Fibroblast of peridontal ligament (primary cell): ENCODE measurements at regions not wholly inside any gene's neighbourhood (a gene's known extent, or its start where the extent isn't known, plus 50 kb on each side); places are given as distances from the start of the nearest gene placed in this dataset.
"Not testable (repeated sequence)": the region's sequence is repeated elsewhere in the genome, so short reads cannot be mapped to it uniquely, and the experiment has no call there.

Source experiments
- DNase-seq: peaks from one replicate; pipeline ENCODE4 v3.0.0-alpha.2; 2010; ENCODE audit errors: extremely low read depth

DNA sequence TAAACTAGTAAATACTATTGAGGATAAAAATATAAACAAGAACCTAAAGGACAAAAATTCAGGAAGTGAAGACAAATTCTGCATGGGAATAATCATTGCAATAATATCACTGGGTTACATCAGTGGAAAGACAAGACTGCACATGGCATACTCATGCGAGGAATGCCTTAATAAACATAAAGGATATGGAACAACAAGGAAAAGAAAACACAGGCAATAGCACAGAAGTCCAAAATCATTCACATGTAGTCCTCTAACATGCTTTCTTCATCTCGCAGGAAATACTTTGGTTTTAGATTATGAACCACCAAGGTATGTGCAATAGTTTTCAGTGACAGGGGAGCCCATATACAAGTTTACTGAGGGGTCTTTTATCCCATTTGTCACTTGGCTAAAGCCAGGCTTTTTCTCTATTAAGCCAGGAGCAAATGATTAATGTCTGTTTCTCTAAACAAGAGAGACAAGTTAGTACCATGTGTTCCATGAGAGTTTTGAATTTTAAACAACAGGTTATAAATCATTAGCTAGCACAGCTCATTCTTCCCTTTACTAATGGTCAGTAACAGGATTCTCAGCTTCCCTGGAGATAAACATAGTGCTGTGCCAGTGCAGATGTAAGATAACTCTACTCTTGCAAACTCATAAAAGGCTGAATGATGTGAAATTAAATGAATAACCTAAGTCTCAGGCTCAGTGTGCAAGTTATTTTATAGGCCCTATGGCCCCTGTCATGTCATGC is 353.6 kb upstream of the FSIP2 start:
- no peak for DNase-seq

DNA sequence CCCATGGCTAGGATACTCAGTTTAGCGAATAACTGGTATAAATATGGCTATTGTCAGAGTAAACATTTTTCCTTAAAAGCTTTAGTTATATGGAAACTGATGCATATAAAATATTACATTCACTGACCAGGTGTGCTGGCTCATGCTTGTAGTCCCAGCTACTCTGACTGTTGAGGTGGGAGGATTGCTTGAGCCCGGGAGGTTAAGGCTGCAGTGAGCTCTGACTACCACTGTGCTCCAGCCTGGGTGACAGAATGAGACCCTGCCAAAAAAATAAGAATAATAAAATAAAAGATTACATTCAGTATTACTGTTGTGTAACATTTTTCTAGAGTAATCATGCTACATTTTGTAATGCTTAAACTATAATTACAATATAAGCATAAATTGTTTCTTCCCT is 350.4 kb upstream of the FSIP2 start:
- no peak for DNase-seq

DNA sequence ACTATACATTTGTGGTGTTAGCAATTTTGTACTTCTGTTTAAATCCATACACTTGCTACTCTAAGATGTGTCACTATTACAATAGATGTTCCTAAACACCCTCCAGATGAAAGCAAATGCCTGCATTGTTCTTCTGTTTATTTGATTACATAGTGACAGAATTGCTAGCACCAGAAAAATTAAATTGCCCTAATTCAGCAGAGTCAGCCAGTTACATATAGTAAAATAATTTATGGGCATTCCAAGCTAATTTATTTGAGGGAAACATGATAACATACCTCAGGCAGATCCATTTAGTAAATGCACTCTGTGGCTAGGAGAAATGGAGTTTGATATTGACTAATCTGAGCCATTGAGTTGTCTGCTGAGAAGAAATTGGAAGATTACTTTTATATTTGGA is 347.1 kb upstream of the FSIP2 start:
- no peak for DNase-seq

DNA sequence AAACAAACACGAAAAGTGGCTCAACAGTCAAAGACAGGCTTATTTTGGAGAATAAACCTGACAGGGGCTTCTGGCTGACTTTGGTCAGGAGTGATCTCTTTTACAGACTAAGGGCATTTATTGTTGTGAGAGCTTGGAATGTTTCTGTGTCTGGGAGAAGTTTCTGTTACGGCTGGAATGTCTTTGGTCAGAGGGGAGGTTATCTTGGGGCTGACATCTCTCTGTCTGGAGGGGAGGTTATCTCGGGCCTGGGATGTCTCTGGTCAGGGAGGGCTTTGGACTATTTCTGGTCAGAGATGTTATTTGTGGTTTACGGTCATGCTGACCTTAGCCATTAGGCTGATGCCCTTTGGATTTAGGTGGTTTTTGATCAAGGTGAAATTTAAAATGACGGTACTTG is 345.5 kb upstream of the FSIP2 start:
- DNase-seq = no peak

DNA sequence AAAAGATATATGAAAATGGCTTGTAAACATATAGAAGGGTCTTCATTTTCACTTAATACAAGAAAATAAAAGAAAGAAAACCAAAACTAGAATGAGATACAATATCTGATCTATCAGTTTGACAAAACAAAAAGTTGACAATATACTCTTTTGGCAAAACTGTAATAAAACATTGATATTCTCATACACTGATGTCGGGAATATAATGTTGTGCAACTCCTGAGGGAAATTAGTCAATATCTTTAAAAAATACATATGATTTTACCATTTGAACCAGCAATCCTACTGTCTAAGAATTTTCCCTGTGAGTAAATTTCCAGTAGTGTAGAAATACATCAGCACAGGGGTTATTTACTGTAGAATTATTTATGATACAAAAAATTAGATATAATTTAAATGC is 336.1 kb upstream of the FSIP2 start:
- no peak for DNase-seq

DNA sequence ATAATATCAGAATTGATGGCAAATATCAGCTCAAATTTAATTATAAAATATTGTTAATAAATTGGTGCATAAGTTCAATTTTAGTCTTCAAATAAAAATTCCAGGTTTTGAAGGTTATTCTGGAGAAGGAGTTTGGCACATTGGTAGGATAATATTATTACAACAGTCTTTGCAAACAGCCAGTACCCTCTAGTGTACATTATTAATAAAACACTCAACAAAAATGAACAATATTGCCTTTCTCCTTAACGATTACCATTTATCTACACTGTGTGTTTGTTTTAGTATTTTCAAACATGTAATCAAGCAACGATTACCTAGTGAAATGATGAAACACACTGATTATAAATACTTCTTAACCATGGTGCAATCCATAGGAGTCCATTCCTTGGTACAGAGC is 334.0 kb upstream of the FSIP2 start:
- DNase-seq = no peak

DNA sequence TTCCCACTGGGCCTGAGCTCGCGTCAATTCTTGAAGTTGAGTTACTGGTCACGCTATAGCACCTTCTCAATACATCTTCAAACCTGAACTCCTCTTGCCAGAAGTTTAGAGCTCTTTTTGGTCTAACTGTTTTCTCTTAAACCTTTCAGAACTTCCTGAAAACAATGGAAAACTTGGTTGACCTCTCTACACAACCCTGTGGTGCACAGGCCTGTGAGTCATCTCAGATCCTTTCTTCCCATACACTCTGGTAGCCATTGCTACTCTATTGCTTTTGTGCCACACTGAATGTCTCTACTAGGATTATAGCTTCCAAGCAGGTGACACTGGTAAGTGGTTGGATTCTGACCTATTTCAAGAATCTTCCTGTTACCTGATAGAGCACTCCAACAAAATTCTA is 321.5 kb upstream of the FSIP2 start:
- DNase-seq = no peak

DNA sequence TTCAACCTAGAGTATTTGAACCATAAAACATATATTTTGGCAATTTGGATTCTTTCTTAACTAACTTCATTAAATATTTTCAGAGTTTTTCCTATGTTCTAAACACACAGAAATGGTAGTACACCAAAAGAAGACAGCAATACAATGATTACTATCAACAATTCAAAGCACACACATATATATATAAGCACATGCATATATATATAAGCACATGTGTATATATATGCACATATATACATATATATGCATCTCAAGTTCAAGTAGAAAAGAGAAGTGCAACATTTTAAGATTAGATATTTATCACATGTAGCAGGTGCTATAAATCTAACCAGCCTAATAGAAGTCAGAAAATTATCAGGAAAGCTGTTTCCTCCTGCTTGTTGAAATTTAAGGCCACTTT is 320.9 kb upstream of the FSIP2 start:
- no peak for DNase-seq

DNA sequence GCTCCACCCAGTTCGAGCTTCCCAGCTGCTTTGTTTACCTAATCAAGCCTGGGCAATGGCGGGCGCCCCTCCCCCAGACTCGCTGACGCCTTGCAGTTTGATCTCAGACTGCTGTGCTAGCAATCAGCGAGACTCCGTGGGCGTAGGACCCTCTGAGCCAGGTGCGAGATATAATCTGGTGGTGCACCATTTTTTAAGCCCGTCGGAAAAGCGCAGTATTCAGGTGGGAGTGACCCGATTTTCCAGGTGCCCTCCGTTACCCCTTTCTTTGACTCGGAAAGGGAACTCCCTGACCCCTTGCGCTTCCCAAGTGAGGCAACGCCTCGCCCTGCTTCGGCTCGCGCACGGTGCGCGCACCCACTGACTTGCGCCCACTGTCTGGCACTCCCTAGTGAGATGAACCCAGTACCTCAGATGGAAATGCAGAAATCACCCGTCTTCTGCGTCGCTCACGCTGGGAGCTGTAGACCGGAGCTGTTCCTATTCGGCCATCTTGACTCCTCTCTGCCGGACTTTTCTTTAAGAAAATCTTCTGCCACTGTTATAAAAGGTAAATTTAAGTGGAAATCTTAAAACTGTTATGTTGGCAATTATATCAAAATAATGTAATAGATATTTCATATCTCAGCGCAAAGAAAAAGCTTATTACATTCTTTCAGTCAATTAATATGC is 313.5 kb upstream of the FSIP2 start:
- DNase-seq = not testable (repeated sequence)

DNA sequence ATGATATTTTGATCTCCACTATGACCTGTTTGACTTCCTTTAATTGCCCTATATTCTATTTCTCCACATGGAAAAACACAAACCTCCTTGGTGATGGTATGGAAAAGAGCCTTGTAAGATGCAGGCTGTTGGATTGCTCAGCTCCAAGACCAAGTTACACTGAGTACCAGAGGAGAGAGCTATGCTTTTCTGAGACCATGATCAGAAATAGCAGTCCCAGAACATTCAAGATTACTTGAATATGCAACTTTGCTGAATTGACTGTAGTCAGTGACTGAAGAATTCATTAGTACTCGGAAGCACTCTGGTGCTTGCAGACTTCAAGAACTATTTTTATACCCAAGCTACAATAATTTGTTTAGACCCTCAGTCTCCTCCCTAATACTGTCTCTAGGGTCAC is 310.6 kb upstream of the FSIP2 start:
- DNase-seq = no peak

DNA sequence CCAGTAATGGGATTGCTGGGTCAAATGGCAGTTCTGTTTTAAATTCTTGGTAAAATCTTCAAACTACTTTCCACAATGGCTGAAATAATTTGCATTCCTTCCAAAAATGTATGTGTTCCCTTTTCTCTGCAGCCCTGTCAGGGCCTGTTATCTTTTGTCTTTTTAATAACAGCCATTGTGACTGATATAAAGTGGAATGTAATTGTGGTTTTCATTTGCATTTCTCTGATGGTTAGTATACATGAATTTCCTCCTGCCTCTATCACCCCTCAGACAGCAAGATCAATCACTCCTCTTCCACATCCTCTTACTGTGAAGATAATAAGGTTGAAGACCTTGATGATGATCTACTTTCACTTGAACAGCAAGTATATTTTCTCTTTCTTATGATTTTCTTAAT is 304.8 kb upstream of the FSIP2 start:
- DNase-seq = no peak

DNA sequence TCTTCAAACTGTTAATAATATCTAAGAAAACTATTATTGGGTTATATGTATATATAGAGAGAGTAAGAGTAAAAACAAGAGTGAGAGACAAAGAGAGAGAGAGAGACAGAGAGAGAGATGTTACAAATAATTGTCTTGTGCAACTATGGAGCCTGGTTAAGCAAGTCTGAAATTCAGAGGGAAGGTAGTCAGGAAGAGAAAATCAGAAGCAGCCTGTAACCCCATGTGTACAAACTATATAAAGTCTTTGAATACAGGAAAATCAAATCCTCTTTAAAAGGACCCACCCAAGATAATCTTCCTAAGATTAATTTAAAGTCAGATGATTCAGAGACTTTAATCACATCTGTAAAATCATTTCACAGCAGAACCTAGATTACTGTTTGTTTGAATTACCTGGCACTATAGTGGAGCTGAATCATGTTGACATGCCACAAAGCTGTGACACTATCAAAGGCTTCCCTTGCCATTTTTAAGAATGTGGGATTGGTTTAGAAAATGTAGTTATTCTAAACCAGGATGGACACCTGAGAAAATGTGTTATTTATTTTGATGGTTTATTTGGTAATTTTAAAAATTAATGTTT is 301.7 kb upstream of the FSIP2 start:
- no peak for DNase-seq

DNA sequence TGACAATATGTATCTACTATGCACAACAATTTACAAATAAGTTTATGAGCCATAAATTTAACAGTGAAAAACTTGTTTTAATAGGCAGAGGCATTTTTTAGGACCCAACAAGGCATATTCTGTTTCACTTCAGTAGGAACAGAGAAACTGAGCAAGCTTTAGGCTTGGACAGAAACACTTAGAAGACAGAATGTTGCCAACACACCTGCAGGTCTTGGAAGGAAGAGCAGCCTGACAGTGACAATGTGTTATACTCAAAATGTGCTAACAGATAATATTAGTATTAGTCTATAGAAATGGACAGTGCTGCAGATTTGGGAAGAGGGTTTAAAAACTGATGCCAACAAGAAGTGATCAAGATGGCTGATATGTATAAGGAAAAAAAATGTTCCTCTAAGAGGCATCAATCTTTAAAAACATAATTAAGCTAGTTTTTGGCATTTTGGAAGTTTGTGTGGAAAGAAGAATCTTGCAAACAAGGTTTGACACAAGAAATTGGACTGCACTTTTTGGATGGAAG is 297.1 kb upstream of the FSIP2 start:
- no peak for DNase-seq

DNA sequence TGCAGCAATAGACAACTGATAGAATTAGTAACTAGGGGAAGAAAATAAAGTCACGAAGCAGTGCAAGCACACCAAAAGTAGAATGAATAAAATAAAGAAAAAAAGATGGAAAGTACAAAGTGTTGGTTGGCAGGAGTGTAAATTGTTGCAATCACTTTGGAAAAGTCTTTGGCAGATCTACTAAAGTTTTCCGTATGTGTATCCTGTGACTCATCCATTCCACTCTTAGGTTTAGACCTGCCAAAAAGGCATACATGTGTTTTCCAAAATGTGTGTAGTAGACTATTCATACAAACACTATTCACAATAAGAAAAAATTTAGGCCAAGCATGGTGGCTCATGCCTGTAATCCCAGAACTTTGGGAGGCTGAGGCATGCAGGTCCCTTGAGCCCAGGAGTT is 282.1 kb upstream of the FSIP2 start:
- DNase-seq = peak; percentile 0

DNA sequence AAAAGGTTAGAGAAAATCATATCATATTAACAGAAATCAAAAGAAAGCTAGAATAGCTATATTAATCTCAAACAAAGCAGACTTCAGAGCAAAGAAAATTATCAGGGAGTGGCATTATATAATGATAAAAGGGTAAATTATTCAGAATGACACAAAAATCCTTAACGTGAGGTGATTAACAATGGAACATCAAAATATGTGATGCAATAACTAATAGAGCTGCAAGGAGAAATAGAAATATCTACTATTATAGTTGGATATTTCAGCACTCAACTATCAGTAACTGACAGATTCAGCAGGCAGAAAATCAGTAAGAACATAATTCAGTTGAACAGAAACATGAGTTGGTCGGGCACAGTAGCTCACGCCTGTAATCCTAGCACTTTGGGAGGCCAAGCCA is 275.1 kb upstream of the FSIP2 start:
- no peak for DNase-seq

DNA sequence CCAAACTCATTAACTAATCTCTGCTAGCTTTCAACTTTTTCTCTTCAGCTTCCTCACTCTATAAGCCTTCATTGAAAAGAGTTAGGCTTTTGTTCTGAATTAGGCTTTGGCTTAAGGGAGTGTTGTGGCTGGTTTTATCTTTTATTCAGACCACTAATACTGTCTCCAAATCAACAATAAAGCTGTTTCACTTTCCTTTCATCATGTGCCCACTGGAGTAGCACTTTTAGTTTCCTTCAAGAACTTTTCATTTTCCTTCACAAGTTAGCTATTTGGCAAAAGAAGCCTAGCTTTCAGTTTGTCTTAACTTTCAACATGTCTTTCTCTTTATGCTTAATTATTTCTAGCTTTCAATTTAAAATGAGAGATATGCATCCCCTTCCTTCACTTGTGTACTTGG is 271.7 kb upstream of the FSIP2 start:
- no peak for DNase-seq

DNA sequence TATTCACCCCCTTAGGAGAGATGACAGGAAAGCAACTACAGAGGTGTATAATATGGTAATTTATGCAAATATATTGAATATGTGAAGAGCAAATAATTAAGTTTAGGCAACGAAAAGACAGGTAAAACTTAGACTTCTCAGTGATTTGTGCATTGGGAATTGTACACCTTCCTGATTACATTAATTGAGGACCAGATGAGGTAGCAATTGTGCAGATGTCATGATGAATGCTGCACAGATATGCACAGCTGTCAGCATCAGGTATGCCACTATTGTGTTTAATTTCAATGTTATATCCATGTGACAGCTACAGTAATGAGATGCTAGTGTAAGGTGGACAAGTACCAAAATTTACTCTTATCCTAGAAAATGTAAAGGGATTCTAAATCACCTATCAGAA is 267.2 kb upstream of the FSIP2 start:
- no peak for DNase-seq

DNA sequence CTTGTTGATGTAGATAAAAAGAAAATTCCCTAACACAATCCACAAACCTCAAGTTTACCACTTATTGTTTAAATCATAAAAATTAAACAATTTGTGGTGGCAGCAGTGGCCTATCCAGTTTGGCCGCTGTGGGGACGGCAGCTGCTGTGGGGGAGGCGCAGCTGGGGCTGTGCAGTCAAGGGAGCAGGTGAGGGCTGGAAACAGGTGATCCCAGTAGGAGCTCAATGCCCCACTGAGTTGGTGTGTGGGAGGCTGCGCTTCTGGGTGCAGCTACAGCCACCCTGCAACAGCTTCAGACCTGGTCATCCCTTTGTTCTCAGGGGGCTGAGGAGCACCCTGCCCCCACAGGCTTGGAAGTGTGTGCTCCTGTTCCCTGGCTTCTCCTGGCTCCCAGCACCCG is 266.0 kb upstream of the FSIP2 start:
- no peak for DNase-seq

DNA sequence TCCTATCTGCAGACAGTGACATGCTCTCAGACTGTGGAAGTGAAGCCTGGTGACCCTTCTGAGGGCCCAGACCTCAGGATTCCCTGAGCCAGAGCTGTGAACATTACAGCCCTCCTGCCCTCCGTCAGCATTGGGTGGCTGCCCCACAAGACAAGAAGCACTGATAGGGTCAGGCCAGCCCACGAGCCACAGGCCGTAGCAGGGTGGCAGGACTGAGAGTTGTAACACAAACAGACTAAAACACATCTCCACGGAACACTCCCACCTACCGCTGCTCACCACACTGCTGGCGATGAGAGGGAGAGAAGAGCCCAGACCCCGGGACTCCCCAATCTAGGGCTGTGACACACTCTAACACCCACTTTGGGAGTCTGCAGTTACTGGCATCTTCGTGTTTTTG is 264.8 kb upstream of the FSIP2 start:
- DNase-seq = no peak

DNA sequence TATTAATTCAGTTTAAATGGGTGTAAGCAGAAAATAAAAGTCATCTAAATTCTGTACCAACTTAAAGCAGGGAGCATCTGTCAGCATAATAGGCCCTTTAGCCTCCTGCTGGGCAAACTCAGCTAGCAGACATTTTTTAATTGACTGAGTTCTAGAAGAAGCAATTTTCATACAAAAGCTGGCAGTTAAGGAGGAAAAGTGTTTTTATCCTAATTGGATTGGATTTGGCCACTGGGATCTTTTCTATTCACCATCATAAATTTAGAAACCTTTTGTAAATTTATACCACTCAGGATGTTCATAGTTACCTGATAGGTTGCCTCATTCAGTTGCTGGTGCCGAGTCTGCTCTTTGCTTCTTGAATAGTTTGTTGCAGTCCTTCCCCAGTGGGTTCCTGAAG is 262.7 kb upstream of the FSIP2 start:
- no peak for DNase-seq

DNA sequence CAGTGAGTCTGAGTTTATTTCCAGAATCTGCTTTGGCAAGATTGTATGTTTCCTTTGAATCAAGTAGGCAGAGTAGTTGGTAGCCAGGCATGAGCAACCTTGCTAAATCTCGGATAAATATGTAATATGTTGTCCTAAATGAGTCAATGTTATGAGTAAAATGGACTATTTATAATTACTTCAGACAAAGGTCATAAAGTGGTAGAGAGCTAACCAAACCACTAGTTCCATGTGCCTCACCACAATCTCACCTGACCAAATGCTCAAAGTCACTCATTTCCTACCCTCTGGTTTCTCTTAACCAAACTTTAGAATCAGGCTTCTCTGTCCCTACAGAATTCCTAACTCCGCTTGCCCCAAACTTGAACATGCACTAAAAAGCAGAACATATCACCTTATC is 261.2 kb upstream of the FSIP2 start:
- DNase-seq = no peak

DNA sequence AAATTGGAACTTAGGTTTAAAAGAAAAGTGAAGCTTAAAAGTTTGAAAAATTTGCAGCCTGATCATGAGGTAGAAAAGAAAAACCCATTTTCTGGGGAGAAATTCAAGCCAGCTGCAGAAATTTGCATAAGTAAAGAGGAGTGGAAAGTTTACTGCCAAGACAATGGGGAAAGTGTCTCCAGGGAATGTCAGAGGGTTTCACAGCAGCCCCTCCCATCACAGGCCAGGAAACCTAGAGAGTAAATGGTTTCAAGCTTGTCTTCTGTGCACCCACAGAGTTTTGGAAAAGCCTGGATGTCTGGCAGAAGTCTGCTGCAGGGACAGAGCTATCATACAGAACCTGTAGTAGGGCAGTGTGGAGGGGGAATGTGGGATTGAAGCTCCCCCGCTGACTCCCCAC is 254.0 kb upstream of the FSIP2 start:
- DNase-seq = no peak

DNA sequence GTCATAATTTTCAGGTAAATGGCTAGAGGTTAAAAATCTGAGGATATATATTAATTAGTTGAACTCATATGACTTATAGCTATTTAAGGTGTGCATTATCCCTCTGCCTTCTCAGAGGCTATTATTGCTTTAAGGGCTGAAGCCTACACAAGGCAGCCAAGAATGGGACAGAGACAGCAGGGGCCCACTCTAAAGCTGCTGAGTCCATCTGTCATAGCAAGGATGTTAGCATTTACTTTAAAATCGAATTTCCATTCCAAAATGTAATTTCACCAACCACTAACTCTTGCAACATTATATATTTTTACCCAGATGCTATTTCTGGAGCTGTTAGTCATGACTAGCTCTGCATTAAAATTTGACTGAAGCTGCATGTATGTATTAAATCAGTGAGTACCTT is 236.3 kb upstream of the FSIP2 start:
- DNase-seq = no peak
